GM10266 (cell line): ENCODE measurements at regions not wholly inside any gene's neighbourhood (a gene's known extent, or its start where the extent isn't known, plus 50 kb on each side); places are given as distances from the start of the nearest gene placed in this dataset.

Experiments used
- DNase-seq: peaks from one replicate; pipeline ENCODE4 v3.0.0; 2012; ENCODE audit errors: extremely low spot score
- TF ChIP-seq, protein P1 (sequence below): IDR thresholded peaks from 2 replicates; pipeline ENCODE4 v1.5.1; 2012; ENCODE audit warnings: mild to moderate bottlenecking, low read depth; ENCODE audit not compliant: control insufficient read depth, insufficient read depth; ENCODE audit errors: missing control alignments

DNA sequence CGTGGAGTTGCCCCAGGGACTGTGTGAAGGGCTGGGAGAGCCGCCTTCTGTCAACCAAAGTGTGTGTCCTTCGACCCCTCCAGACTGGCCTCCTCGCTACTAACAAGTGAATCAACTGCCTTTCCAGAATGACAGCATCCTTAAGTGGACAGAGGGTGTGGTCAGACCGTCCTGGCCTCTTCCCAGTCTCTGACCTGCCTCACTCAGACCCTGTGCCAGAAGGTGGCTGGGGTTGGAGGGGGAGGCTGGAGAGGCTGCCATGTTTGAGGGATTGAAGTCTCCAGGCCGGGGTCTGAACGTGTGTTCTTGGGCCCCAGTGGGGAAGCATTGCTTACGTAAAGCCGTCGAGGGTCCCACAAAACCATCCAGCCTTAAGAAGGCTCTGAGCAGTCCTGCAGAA is 389.3 kb upstream of the IRX4 start:
- no peak for DNase-seq
- TF ChIP-seq, protein P1, sequence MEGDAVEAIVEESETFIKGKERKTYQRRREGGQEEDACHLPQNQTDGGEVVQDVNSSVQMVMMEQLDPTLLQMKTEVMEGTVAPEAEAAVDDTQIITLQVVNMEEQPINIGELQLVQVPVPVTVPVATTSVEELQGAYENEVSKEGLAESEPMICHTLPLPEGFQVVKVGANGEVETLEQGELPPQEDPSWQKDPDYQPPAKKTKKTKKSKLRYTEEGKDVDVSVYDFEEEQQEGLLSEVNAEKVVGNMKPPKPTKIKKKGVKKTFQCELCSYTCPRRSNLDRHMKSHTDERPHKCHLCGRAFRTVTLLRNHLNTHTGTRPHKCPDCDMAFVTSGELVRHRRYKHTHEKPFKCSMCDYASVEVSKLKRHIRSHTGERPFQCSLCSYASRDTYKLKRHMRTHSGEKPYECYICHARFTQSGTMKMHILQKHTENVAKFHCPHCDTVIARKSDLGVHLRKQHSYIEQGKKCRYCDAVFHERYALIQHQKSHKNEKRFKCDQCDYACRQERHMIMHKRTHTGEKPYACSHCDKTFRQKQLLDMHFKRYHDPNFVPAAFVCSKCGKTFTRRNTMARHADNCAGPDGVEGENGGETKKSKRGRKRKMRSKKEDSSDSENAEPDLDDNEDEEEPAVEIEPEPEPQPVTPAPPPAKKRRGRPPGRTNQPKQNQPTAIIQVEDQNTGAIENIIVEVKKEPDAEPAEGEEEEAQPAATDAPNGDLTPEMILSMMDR, result no peak

DNA sequence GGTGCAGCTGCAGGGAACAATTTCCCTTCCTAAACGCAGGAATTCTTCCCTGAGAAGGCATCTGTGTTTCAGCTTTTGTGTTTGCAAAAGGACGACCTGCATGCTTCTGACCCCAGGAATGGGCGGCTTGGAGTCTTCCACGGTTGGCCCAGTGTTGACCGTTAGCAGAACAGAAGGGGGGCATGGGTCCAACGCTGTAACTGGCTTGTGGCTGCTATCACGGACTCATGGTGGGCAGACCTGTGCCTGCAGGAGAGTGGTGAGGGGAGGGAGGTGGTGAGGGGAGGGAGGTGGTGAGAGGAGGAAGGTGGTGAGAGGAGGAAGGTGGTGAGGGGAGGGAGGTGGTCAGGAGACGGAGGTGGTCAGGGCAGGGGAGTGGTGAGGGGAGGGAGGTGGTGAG is 388.6 kb upstream of the IRX4 start:
- no peak for DNase-seq
- TF ChIP-seq, protein P1, result no peak

DNA sequence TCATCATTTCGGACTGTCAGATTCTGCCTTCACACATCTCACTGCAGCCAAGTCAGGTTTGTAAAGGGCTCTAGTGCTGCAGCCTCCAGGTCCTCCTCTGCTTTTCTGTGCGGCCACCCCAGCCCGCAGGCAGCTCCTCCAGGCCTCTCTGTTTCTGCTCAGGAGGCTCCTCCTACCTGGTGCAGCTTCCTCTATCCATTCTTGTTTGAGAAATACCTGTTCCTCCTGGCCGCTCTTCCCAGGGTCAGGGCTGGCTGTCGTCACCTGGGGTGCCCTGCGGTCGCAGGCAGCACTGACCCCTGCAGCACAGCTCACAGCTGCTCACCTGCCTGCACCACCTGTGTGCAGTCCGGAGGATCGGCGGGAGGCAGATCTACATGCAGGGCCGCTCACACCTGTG is 387.7 kb upstream of the IRX4 start:
- TF ChIP-seq, protein P1, result no peak
- DNase-seq, result no peak

DNA sequence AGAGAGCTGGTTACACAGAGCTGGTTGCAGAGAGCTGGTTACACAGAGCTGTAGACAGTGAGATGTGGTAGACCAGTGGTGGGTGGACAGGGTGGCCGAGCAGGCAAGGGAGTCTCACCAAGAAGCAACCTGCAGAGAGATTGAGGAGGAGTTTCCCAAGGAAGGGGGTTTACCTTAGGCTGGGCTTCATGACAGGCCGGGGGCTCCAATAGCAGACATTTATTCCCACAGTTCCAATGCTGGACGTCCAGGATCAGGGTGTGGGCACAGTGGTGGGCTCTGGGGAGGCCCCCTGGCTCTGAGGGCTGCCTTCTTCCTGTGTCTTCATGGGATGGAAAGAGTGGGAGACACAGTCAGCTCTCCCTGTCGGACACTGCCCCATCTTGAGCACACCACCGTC is 386.9 kb upstream of the IRX4 start:
- DNase-seq, result no peak

DNA sequence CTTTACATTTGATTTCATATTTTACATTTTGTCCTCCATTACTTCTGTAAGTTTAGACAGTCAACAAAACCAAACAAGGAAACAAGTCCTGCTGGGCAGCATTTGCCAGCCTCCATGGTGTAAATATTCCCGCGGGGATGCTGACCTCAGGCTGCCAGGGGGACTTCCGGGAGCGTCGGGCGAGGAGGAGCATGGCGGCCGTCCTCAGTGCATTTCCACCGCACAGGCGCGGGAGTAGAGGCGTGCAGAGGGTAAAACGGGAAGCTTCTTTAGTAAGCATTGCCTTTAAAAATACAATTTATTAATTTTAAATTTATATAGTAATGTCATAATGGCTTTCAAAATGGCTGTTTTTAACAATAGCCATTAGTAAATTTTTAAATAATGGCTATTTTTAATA is 385.3 kb upstream of the IRX4 start:
- TF ChIP-seq, protein P1, result no peak
- DNase-seq, result no peak

More for the DNA sequence above, 386.9 kb upstream of the IRX4 start:
- TF ChIP-seq, protein P1, result no peak

DNA sequence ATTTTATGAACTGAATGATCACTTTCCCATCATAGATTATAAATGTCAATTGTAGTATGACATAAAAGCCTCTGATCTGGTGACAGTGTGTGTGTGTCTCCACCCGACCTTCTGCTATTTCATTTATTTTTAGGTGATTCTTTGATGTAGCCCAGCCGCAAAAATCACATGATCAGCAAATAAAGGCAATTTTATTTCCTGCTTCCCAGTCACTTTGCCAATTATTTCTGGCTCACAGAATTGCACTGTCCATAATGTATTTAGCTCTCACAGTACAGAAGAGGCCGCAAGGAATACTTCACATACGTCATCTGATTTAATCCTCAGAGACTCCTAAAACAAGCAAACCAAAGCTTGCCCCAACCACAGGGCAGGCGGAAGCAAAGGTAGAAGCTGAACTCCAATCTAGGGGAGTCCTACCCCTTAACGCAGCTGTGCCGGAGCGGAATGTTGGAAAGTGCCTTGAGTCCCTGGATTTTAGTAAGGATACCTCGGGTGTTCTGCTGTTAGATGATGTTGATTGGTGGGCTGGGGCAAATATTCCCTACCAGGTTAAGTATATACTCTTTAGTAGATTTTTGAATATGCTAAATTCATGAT is 384.0 kb upstream of the IRX4 start:
- DNase-seq, result no peak
- TF ChIP-seq, protein P1, result no peak

DNA sequence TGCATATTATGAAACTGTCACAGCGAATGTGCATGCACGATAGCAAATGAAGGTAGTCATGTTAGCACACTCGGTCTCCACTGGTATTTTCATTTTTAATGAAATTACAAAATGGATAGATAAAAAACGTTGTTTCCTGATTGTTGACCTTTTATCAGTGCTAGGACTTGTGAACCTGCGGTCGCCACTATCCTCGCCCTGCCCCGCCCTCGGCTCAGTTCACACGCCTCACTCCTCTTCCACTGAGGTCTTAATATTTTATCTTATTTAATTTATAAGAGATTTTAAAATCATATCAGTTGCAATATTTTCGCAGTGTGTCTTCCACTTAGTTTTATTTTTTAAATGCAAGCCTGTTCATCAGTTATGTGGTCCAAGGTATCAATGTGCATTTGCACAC is 382.6 kb upstream of the IRX4 start:
- TF ChIP-seq, protein P1, result no peak
- no peak for DNase-seq
